Panc1 (cell line): ENCODE measurements at regions not wholly inside any gene's neighbourhood (a gene's known extent, or its start where the extent isn't known, plus 50 kb on each side); places are given as distances from the start of the nearest gene placed in this dataset.

Source experiments
- POLR2AphosphoS5 ChIP-seq: IDR thresholded peaks from 2 replicates; pipeline ENCODE4 v1.6.1; 2012; ENCODE audit warnings: mild to moderate bottlenecking, low read depth, low read length, moderate library complexity
- REST ChIP-seq, 2 experiments: IDR thresholded peaks; 2 replicates each; pipeline ENCODE4 v1.6.1; 2011 to 2012; ENCODE audit warnings: low read depth in 2 of 2, control low read depth in 1 of 2, low read length in 1 of 2, mild to moderate bottlenecking in 1 of 2, moderate library complexity in 1 of 2; ENCODE audit not compliant: insufficient read depth in 1 of 2
- SIN3A ChIP-seq: IDR thresholded peaks from 2 replicates; pipeline ENCODE4 v1.6.1; 2012; ENCODE audit warnings: low read depth, mild to moderate bottlenecking, low read length, moderate library complexity, borderline replicate concordance; ENCODE audit not compliant: insufficient read depth
- TCF7L2 ChIP-seq: IDR thresholded peaks from 2 replicates; pipeline ENCODE4 v1.6.1; 2011; ENCODE audit warnings: mild to moderate bottlenecking, low read depth, low read length, inconsistent platforms
- TF ChIP-seq, protein P1 (sequence below): fragments of 450-650 bp; IDR thresholded peaks from 2 replicates; pipeline ENCODE4 v1.5.1; 2017; ENCODE audit warnings: mild to moderate bottlenecking

GRCh38 chr6:40963019-40963418, 76.0 kb downstream of the UNC5CL start:
- TF ChIP-seq, protein P1, sequence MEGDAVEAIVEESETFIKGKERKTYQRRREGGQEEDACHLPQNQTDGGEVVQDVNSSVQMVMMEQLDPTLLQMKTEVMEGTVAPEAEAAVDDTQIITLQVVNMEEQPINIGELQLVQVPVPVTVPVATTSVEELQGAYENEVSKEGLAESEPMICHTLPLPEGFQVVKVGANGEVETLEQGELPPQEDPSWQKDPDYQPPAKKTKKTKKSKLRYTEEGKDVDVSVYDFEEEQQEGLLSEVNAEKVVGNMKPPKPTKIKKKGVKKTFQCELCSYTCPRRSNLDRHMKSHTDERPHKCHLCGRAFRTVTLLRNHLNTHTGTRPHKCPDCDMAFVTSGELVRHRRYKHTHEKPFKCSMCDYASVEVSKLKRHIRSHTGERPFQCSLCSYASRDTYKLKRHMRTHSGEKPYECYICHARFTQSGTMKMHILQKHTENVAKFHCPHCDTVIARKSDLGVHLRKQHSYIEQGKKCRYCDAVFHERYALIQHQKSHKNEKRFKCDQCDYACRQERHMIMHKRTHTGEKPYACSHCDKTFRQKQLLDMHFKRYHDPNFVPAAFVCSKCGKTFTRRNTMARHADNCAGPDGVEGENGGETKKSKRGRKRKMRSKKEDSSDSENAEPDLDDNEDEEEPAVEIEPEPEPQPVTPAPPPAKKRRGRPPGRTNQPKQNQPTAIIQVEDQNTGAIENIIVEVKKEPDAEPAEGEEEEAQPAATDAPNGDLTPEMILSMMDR: no peak
- TF ChIP-seq SIN3A (no peak), POLR2AphosphoS5 (no peak), REST (IDR thresholded peaks at IDR 0.05; ENCODE audit: insufficient read depth in 1 of 2, low read depth in 2 of 2, low read length in 1 of 2) (no peak), TCF7L2 (no peak)
